GM19240 (cell line): ENCODE measurements at regions not wholly inside any gene's neighbourhood (a gene's known extent, or its start where the extent isn't known, plus 50 kb on each side); places are given as distances from the start of the nearest gene placed in this dataset.

Experiments
- DNase-seq: peaks from one replicate; pipeline ENCODE4 v3.0.0; 2011; ENCODE audit warnings: low spot score; ENCODE audit not compliant: insufficient read length

DNA sequence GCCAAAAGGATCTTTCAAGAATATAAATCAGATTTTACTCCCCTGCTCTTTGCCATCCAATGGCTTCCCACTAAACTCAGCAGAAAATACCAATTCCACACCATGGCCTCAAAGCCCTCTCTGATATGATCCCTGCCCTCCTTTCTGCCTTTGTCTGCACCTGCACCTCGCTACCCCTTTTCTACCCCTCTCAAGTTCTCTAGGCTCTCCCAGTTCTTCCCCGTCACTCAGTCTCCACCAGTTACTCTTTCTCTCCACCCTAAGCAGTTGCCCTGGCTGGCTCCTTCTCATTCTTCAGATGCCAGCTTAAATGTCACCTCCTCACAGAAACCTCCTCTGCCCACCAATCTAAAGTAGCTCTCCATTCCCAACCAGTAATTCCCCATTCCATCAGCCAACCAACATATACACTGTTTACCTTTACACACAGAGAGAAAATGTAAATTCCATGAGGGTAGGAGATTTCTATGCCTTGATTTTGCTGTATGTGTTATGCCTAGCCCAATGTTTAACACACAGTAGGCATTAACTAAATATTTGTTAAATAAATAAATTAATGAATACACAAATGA is 93.6 kb upstream of the LPP start:
- DNase-seq, result no peak

DNA sequence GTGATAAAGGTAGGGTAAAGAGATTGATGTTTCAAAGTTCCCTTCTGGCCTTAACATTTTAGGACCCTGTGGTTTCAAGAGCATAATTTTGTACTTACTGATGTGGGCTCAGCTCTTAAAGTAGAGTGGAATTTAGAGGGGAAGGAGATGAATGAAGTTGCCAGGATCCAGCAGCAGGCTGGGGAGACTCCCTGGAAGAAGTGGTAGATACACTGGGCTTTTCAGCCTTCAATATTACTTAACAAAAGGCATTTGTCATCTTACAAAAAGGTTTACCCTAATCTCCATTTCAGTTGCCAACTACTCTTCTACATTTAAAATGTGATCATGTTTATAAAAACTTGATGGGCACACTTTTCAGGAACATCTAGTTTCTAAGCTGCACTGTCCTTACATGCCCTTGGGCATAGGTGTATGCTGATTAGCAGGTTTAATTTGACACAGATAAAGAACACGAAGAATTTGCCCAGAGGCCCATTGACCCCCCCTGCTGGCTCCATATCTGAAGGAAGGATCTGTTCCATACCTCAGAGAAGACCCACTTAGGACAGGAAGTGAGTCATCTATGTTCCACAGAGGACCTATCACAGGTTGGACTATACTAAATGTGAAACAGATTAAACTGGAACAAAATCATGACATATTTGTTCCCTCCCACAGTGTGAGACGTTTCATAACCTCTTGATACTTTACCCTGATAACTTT is 93.0 kb upstream of the LPP start:
- no peak for DNase-seq

DNA sequence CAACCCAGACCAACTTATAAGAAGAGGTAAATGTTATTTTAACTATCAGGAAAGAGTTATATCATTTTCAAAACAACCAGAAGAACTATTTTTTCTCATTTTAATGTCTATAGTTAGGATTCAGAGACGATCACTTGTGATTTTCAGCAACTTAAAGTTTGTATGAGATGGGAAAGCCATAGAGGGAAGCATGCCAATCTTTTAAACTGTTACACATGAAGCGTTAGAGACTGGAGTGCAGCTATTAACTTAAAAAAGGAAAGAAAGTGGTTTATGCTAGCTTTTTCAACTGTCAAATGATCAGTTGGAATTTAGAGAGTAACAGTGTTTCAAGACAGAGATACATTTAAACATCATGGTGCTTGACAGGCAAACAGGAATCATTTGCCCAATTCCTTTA is 91.7 kb upstream of the LPP start:
- no peak for DNase-seq

DNA sequence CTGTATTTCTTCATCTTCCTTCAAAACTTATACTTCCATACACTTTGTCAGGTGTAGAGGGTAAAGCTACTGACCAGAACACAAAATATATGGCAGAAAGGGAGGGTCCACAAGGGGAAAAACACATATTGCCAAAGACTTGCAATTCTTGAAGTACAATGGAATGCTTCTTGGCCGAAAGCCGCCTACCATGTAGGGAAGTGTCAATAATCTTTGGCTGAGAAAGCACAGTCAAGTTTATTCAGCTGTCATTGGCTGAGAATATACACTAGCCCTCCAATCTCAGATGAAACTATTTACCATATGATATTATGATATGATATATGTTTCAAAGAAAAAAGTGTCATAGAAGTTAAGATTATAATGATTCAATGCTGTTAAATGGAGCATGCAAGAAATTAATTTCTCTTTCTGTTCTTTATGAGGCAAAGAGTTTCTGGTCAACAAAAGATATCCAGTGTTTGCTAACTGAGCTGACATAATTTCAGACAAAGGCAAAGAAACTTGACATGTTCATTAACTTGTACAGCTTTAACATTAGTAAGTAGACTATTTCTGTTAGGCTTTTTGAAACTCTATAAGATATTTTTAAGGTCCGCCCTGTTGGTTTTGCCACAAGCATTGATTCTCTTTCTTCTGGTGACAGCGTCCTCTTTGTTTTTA is 89.0 kb upstream of the LPP start:
- no peak for DNase-seq

DNA sequence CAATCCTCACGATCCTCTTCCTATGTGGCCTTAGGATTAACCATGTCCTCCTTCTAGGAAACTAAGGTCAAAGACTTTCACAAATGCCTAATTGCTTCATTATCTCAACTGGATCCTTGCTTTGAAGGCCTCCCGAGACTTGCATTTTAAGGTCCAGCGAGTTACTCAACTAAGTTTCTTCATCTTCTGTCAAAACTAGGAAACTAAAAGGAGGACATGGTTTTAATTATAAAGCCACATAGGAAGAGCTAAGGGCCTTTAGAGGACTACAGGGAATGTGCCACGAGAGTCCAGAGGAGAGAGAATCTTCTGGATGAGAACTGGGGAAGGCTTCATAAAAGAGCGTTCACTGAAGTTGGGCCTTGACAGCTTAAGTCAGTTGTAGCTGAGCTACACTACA is 87.8 kb upstream of the LPP start:
- DNase-seq, result no peak

DNA sequence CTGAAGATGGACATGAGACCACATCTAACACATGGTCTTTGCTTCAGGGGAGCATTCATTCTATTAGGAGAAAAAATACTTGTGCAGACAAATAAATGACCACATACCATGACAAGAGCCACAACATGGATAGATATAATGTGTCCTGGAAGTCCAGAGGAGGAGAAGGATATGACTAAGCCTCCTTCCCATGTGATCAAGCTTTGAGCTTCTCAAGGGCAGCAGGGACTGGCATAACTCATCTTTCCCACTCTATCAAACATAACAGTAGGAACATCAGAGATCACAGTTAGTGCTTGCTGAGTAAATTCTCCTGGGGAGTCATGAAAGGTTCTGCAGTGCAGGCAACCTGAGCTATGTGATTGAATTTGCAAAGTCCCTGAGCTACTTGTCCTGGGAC is 86.0 kb upstream of the LPP start:
- no peak for DNase-seq

DNA sequence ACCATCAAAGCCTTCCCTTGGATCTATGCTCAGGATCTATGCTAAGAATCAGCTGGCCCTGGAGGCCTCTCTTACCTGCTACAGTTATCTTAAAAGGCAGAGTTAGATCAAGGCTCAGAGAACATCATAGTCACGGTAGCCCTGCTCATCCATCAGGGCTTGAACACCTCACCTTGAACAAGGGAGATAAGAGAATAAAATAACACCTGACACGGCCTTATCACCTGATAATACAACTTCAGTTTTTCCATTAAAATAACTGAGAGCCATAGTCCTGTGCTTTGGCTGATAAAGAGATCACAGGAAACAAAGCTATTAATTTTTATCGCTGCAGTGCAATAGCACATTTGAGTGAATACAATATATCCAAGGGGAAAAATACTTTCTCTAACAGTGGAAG is 85.6 kb upstream of the LPP start:
- DNase-seq, result no peak

DNA sequence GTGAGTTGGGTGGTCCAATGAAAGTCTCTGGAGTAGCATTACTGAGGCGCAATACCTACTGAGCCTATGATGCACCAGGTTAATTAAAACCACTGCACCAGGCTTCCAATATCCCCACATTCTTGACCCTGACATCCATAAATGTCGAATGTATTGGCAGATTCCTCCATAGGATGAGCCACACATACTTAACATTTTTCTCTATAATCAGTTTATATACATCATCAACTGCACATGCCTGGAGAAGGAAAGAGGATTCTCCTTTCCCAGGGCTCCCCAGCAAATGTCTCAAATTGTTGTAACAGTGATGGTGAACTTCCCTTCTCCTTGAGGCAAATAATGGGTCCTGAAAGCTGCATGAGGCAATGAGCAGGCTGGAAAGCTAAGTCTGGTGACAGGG is 82.3 kb upstream of the LPP start:
- DNase-seq, result no peak

DNA sequence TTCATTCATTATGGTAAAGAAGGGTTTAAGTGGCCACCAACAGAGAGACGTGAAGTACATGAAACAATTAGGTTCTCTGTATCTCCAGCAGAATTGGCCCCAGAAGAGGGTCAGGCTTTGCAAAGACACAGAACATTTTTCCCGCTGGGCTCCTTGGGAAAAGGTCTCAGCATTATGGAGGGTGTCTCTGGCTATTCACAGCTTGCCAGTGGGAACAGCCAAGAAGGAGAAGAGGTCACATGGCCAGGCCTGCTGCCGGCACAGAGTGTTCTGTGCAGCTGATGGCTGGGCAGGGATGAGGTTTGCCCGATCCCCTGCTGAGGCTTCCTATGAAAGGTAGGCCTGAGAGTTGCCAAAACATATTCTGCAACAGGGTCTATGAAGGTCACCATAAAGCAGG is 77.8 kb upstream of the LPP start:
- no peak for DNase-seq

DNA sequence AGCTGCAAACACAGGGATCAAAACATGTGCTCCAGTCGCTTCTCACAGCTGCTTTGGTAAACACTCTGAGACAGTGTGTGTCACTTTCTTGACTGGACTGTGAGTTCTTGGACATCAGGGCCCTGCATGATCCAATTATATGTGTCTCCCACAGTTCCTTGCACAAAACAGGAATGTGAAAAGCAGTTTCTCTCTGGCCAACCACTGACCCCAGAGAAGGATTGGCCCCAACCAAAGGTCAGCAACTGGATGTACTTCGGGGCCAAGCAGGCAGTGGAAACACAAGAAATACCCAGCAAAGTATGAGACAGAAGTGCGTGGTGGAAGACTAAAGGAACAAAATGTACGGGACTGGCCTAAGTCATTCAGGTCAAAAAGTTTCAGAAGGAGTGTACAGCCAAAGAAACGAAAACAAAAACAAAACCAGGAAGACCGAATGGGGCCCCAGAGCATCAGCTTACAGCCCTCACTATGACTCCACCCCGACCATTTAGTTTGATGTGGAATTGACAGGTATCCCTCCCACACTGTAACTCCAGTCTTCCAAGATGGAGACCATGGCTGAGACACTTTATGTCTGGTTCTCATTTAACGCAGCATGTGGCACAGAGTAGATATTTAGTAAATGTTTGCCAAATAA is 76.7 kb upstream of the LPP start:
- DNase-seq, result no peak

DNA sequence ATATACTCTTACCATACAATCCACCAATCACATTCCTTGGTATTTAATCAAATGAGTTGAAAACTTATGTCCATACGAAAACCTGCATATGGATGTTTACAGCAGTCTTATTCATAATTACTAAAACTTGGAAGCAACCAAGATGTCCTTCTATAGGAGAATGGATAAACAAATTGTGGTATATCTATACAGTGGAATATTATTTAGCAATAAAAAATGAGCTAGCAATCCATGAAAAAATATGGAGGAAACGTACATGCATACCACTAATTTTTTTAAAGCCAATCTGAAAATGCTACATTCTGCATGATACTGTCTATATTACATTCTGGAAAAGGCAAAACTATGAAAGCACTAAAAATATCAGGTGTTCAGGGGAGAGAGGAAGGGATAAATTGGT is 73.9 kb upstream of the LPP start:
- DNase-seq, result no peak

DNA sequence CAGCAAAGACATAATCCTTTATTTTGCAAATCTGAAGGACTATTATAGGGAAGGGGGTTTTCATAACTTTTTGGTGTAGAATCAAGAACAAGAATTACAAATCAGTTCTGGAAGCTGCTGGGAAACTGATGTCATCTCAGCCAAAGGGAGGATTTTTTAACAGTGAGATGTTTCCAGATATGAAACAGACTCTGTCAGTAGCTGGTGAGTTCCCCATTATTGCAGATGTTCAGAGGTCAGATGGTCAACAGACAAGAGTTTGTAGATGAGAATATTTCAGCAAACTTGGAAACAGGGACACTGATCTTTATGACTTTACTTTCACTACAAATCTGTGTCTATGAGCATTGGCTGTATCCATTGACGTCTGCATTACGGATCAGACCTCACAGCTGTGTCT is 71.9 kb upstream of the LPP start:
- no peak for DNase-seq

DNA sequence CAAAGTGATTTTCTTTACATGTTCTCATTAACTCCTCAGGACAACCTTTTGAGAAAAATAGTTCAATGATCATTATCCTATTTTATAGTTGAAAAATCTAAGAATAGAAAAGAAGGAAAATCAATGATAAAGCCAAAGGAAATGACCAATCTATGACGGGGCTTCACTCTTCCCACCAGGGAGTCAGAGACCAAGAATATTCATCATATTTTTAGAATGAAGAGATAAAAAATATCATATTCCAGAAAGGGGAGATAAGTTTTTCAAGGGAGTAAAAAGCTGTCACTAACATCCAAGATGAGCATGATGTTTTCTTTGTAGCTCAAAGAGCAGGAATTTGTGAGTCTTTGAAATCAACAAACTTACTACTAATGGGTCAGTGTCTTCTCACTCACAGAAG is 71.5 kb upstream of the LPP start:
- no peak for DNase-seq

DNA sequence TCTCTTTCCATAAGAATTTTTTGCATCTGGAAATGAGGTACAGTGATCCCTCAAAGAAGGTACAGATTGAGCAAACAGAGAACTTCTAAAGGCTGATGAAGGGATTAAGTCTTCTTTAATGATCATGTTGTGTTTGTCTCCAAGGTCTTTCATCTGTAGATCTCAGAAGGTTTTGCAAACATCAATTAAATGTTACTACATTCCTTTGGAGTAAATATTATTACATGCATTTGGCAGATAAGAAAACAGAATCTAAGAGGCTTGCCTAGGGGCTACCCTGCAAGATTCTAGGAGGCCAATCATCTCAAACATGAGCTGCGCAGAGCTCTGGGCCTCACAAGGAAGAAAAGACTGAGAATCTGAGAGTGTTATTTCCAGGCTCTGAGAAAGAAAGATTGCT is 70.9 kb upstream of the LPP start:
- DNase-seq, result no peak

DNA sequence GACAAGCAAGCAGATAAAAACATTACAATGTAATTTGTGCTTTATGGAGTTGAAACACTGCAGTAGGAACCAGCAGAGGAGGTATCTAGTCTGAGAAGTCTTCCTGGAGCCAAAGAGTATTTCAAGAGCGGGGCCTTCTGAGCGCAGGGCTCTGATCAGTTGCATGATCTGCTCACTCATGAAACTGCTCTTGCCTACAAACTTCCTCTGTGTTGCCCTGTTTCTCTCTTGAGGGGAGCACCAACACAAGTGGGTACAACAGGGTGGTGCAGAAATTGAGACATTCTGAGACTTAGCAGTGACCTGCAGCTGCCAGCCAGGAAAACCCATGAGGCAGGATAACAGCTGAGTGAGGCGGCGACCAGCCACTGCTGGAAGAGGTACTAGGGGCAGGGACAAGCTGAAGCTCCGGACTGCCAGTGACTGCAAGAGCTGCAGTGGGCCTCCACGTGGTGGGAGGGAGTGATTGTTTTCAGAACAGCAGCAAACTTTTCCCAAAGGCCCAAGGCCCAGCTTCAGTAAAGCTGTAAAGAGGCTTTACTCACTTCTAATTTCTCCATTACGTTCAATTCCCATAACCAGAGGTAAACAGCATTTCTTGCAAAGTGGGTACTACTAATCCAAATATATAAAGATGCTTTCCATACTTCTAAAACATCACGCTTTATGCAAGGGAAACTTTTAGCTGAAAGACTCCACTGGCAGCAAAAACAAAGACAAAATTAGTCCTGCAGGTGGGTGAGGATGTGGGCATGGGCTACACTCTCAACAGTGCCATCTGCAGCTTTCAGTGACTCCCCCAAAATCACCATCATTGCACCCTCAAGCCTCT is 69.0 kb upstream of the LPP start:
- no peak for DNase-seq

DNA sequence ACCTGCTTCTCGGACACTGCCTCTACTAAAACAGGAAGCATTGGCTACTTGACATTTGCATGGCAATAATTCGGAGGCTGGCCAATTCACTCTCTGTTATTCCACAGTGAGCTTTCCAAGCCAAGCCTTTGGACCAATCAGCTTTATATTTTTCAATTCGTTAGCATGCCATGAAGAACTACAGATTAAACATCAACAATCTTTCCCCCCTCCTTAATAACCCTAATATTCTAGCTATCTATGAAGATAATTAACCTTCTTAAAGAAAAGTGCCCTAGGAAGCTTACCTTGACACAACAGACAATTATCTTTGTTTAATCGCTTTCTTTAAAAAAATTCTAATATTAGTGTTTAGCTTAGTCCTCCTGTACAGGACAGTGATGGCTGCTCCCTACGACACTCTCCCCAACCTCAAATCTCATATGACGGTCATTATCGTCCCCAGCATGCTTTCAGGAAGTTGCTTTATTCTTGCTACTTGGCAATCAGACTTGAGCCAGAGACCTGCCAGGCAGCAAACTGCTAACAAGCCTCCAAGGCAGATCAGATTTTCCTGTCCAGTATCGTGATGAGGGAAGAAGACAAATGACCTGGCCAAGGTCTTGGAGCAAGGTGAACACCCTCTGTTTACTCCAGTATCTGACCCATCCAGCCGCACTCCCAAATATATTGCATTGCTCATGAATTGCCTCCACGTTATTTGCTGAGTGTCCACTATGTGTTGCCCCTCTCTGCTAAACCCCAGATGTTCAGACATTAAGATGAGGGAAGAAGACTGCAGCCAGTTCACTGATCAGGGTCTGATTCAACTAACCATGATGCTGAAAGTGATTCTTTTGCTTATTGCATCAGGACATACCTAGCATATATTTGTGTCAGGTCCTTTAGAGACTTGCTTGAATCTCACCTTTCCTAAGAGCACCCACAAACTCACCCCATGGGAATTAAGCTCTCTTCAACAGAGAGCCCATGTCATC is 68.1 kb upstream of the LPP start:
- DNase-seq, result no peak

DNA sequence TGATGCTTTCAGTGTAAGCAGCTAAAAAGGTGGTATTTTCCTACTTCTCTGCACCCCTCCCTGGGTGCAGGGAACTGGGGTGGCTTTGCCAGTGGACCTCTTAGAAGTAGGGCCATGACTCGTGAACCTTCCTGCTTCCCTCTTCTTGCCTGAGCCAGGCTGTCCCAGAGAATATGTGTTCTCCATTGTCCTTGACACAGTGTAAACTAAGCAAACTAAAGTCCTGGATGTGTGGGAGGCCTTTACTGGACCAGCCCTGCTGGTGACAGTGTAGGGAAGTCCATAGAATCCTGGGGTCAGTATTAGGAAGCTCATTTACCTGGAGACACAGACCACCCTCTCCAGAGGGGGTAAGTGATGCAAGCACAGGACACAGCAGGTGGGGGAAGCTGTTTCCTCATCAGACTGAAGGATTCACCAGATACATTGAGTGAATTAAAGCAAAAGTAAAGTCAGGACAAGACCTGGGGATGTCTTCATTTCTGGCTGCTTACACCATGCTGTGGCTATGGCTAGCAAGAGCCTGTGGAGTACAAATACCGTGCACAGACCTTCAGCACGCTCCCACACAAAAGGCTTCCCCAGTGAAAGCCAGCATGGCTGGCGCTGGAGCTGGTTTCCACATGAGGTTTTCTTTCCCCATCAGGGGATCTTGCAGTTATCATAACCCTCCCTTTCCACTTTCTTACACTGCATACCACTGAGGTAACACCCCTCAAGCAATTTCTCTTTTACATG is 64.8 kb upstream of the LPP start:
- DNase-seq, result no peak

DNA sequence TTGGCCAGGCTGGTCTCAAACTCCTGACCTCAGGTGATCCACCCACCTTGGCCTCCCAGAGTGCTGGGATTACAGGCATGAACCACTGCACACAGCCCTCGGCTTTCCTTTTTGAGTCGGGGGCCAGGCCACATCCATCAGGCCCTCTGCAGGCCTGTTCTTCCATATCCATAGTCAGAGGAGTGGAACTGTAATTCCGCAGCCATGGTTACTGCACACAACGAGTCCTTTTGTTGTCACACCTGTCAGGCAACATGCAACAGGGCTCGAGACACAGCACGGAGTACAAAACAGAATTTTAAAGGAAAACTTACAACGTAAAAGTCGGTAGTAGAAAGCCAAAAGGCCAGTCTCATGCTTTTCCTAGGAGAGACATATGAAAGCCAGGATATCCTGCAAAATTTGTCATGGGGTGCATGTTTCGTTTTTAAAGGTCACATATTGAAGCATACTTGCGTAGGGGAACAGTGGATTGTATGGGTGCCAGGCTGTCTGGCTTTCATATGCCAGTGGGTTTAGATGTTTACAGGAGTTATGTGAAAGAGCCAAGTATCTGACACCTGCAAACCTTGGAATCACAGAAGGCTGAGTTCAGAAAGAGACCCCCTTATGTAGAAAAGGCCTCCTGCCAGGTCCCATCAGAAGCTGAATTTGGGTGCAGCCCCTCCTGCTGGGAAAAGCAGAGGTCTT is 63.2 kb upstream of the LPP start:
- DNase-seq, result no peak

DNA sequence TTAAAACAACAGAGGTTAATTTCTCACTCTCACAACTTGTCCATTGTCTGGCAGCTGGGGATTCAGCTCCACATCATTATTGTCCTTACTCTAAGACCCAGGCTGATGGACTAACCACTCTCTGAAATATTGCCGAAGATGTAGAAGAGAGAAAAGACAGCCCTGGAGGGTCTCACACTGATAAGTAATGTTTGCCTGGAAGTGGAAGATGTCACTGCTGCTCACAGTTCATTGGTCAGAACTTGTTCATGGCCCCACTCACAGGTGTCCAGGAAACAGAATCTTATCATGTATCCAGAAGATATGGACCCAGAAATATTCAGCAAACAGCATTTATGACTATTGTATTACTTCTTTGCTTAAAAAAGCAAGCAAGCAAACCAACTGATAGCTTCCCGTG is 62.2 kb upstream of the LPP start:
- no peak for DNase-seq
